ENCODE measurements at regions not wholly inside any gene's neighbourhood (a gene's known extent, or its start where the extent isn't known, plus 50 kb on each side); places are given as distances from the start of the nearest gene placed in this dataset.

GRCh38 chr13:71051573-71051972, 815.4 kb downstream of the DACH1 start:
- H3K9ac ChIP-seq (ENCODE audit: low read depth, low read length): no peak overlapping the region
- no peaks in the 10 kb centered on the region for H3K9me3 ChIP-seq (ENCODE audit: control insufficient read depth, insufficient read depth, low read length)
- no peaks in the 10 kb centered on the region for H3K36me3 ChIP-seq (ENCODE audit: control insufficient read depth, insufficient read depth, low read length)
- H3K4me1 ChIP-seq (ENCODE audit: control insufficient read depth, insufficient read depth, low read length): peaks cover 16% of the 10 kb centered on the region
- no peak overlapping the region for H3K4me3 ChIP-seq (ENCODE audit: low read depth, low read length)
- no peaks in the 10 kb centered on the region for H3K27me3 ChIP-seq (ENCODE audit: control insufficient read depth, insufficient read depth, low read length)
- no peak overlapping the region for H3K27ac ChIP-seq (ENCODE audit: low read depth, low read length)

- Histone ChIP-seq H3K9ac (ENCODE audit: low read depth, low read length) (no peak overlapping the region), H3K4me1 (ENCODE audit: control insufficient read depth, insufficient read depth, low read length) (peaks cover 39% of the 10 kb centered on the region), H3K27ac (ENCODE audit: low read depth, low read length) (peak overlapping the region; percentile 69), H3K27me3 (ENCODE audit: control insufficient read depth, insufficient read depth, low read length) (no peaks in the 10 kb centered on the region), H3K4me3 (ENCODE audit: low read depth, low read length) (peak overlapping the region; percentile 38), H3K9me3 (ENCODE audit: control insufficient read depth, insufficient read depth, low read length) (no peaks in the 10 kb centered on the region), H3K36me3 (ENCODE audit: control insufficient read depth, insufficient read depth, low read length) (no peaks in the 10 kb centered on the region)
Measured at GRCh38 chr13:71046360-71047079, 820.5 kb downstream of the DACH1 start.

GRCh38 chr13:71045101-71045500, 821.9 kb downstream of the DACH1 start:
- Histone ChIP-seq H3K27me3 (ENCODE audit: control insufficient read depth, insufficient read depth, low read length) (no peaks in the 10 kb centered on the region), H3K9me3 (ENCODE audit: control insufficient read depth, insufficient read depth, low read length) (no peaks in the 10 kb centered on the region), H3K4me1 (ENCODE audit: control insufficient read depth, insufficient read depth, low read length) (peaks cover 41% of the 10 kb centered on the region), H3K27ac (ENCODE audit: low read depth, low read length) (no peak overlapping the region), H3K9ac (ENCODE audit: low read depth, low read length) (no peak overlapping the region), H3K4me3 (ENCODE audit: low read depth, low read length) (no peak overlapping the region), H3K36me3 (ENCODE audit: control insufficient read depth, insufficient read depth, low read length) (no peaks in the 10 kb centered on the region)

GRCh38 chr13:71039440-71039839, 827.6 kb downstream of the DACH1 start:
- H3K4me3 ChIP-seq (ENCODE audit: low read depth, low read length): no peak overlapping the region
- H3K9me3 ChIP-seq (ENCODE audit: control insufficient read depth, insufficient read depth, low read length): no peaks in the 10 kb centered on the region
- H3K4me1 ChIP-seq (ENCODE audit: control insufficient read depth, insufficient read depth, low read length): peaks cover 6% of the 10 kb centered on the region; the same call in 1 of the 2 replicates
- no peak overlapping the region for H3K27ac ChIP-seq (ENCODE audit: low read depth, low read length)
- no peak overlapping the region for H3K9ac ChIP-seq (ENCODE audit: low read depth, low read length)
- H3K36me3 ChIP-seq (ENCODE audit: control insufficient read depth, insufficient read depth, low read length): no peaks in the 10 kb centered on the region
- H3K27me3 ChIP-seq (ENCODE audit: control insufficient read depth, insufficient read depth, low read length): no peaks in the 10 kb centered on the region

- no peak overlapping the region for H3K27ac ChIP-seq (ENCODE audit: low read depth, low read length)
- H3K27me3 ChIP-seq (ENCODE audit: control insufficient read depth, insufficient read depth, low read length): peaks cover 52% of the 10 kb centered on the region
Measured at GRCh38 chr13:71034018-71034417, 833.0 kb downstream of the DACH1 start.

GRCh38 chr13:71033026-71033425, 834.0 kb downstream of the DACH1 start:
- H3K27me3 ChIP-seq (ENCODE audit: control insufficient read depth, insufficient read depth, low read length): peaks cover 56% of the 10 kb centered on the region
- H3K9ac ChIP-seq (ENCODE audit: low read depth, low read length): no peak overlapping the region
- H3K36me3 ChIP-seq (ENCODE audit: control insufficient read depth, insufficient read depth, low read length): no peaks in the 10 kb centered on the region
- peaks cover 6% of the 10 kb centered on the region; the same call in 1 of the 2 replicates for H3K4me1 ChIP-seq (ENCODE audit: control insufficient read depth, insufficient read depth, low read length)
- H3K4me3 ChIP-seq (ENCODE audit: low read depth, low read length): no peak overlapping the region
- no peak overlapping the region for H3K27ac ChIP-seq (ENCODE audit: low read depth, low read length)
- H3K9me3 ChIP-seq (ENCODE audit: control insufficient read depth, insufficient read depth, low read length): peaks cover 12% of the 10 kb centered on the region

More at GRCh38 chr13:71034018-71034417, 833.0 kb downstream of the DACH1 start:
- Histone ChIP-seq H3K9ac (ENCODE audit: low read depth, low read length) (no peak overlapping the region), H3K9me3 (ENCODE audit: control insufficient read depth, insufficient read depth, low read length) (peaks cover 2% of the 10 kb centered on the region; the same call in 1 of the 2 replicates), H3K4me1 (ENCODE audit: control insufficient read depth, insufficient read depth, low read length) (peaks cover 6% of the 10 kb centered on the region; the same call in 1 of the 2 replicates), H3K36me3 (ENCODE audit: control insufficient read depth, insufficient read depth, low read length) (no peaks in the 10 kb centered on the region), H3K4me3 (ENCODE audit: low read depth, low read length) (no peak overlapping the region)

GRCh38 chr13:71030784-71031183, 836.2 kb downstream of the DACH1 start:
- Histone ChIP-seq H3K27me3 (ENCODE audit: control insufficient read depth, insufficient read depth, low read length) (peaks cover 64% of the 10 kb centered on the region), H3K4me1 (ENCODE audit: control insufficient read depth, insufficient read depth, low read length) (peaks cover 6% of the 10 kb centered on the region; the same call in 1 of the 2 replicates), H3K36me3 (ENCODE audit: control insufficient read depth, insufficient read depth, low read length) (no peaks in the 10 kb centered on the region), H3K27ac (ENCODE audit: low read depth, low read length) (peak overlapping the region; percentile 34), H3K9ac (ENCODE audit: low read depth, low read length) (no peak overlapping the region), H3K4me3 (ENCODE audit: low read depth, low read length) (no peak overlapping the region), H3K9me3 (ENCODE audit: control insufficient read depth, insufficient read depth, low read length) (peaks cover 20% of the 10 kb centered on the region)

- Histone ChIP-seq H3K4me1 (ENCODE audit: control insufficient read depth, insufficient read depth, low read length) (peaks cover 6% of the 10 kb centered on the region; the same call in 1 of the 2 replicates), H3K9ac (ENCODE audit: low read depth, low read length) (no peak overlapping the region), H3K27me3 (ENCODE audit: control insufficient read depth, insufficient read depth, low read length) (peaks cover 60% of the 10 kb centered on the region), H3K4me3 (ENCODE audit: low read depth, low read length) (no peak overlapping the region), H3K9me3 (ENCODE audit: control insufficient read depth, insufficient read depth, low read length) (peaks cover 20% of the 10 kb centered on the region), H3K27ac (ENCODE audit: low read depth, low read length) (no peak overlapping the region), H3K36me3 (ENCODE audit: control insufficient read depth, insufficient read depth, low read length) (no peaks in the 10 kb centered on the region)
Measured at GRCh38 chr13:71028884-71029283, 838.1 kb downstream of the DACH1 start.

- H3K9me3 ChIP-seq (ENCODE audit: control insufficient read depth, insufficient read depth, low read length): 0 out of 2 replicates have a peak, but pooled peaks cover 2% of the 10 kb centered on the region
- no peak overlapping the region for H3K4me3 ChIP-seq (ENCODE audit: low read depth, low read length)
- H3K9ac ChIP-seq (ENCODE audit: low read depth, low read length): no peak overlapping the region
- H3K36me3 ChIP-seq (ENCODE audit: control insufficient read depth, insufficient read depth, low read length): no peaks in the 10 kb centered on the region
- H3K4me1 ChIP-seq (ENCODE audit: control insufficient read depth, insufficient read depth, low read length): no peaks in the 10 kb centered on the region
- H3K27ac ChIP-seq (ENCODE audit: low read depth, low read length): no peak overlapping the region
- peaks cover 5% of the 10 kb centered on the region; the same call in 1 of the 2 replicates for H3K27me3 ChIP-seq (ENCODE audit: control insufficient read depth, insufficient read depth, low read length)
Measured at GRCh38 chr13:71021825-71022422, 845.1 kb downstream of the DACH1 start.

- H3K27ac ChIP-seq (ENCODE audit: low read depth, low read length): no peak overlapping the region
- no peak overlapping the region for H3K9ac ChIP-seq (ENCODE audit: low read depth, low read length)
- no peaks in the 10 kb centered on the region for H3K4me1 ChIP-seq (ENCODE audit: control insufficient read depth, insufficient read depth, low read length)
- H3K36me3 ChIP-seq (ENCODE audit: control insufficient read depth, insufficient read depth, low read length): no peaks in the 10 kb centered on the region
- H3K9me3 ChIP-seq (ENCODE audit: control insufficient read depth, insufficient read depth, low read length): no peaks in the 10 kb centered on the region
- no peak overlapping the region for H3K4me3 ChIP-seq (ENCODE audit: low read depth, low read length)
- H3K27me3 ChIP-seq (ENCODE audit: control insufficient read depth, insufficient read depth, low read length): no peaks in the 10 kb centered on the region
Measured at GRCh38 chr13:71018995-71019394, 848.0 kb downstream of the DACH1 start.

- Histone ChIP-seq H3K27me3 (ENCODE audit: control insufficient read depth, insufficient read depth, low read length) (no peaks in the 10 kb centered on the region), H3K4me3 (ENCODE audit: low read depth, low read length) (no peak overlapping the region), H3K27ac (ENCODE audit: low read depth, low read length) (no peak overlapping the region), H3K36me3 (ENCODE audit: control insufficient read depth, insufficient read depth, low read length) (no peaks in the 10 kb centered on the region), H3K4me1 (ENCODE audit: control insufficient read depth, insufficient read depth, low read length) (no peaks in the 10 kb centered on the region), H3K9ac (ENCODE audit: low read depth, low read length) (no peak overlapping the region), H3K9me3 (ENCODE audit: control insufficient read depth, insufficient read depth, low read length) (no peaks in the 10 kb centered on the region)
Measured at GRCh38 chr13:71018544-71018943, 848.5 kb downstream of the DACH1 start.
